Upper lobe of right lung (tissue), 1 donor: ENCODE measurements at regions not wholly inside any gene's neighbourhood (a gene's known extent, or its start where the extent isn't known, plus 50 kb on each side); places are given as distances from the start of the nearest gene placed in this dataset.

Experiments
- ATAC-seq: fragments of 200-7000 bp; cut with Tn5 transposase; one replicate; pipeline ENCODE4 v1.9.1; 2020; ENCODE audit warnings: mild to moderate bottlenecking, moderate library complexity
- DNase-seq: peaks from one replicate; pipeline ENCODE4 v3.0.0-alpha.2; 2020
- H3K27ac ChIP-seq: fragments of 200-600 bp; one replicate; pipeline ENCODE4 v1.8.0; 2022
- H3K27me3 ChIP-seq: fragments of 200-600 bp; one replicate; pipeline ENCODE4 v1.8.0; 2022; ENCODE audit warnings: mild to moderate bottlenecking
- H3K36me3 ChIP-seq: fragments of 200-600 bp; one replicate; pipeline ENCODE4 v1.8.0; 2022
- H3K4me1 ChIP-seq: fragments of 200-600 bp; one replicate; pipeline ENCODE4 v1.8.0; 2022
- H3K4me3 ChIP-seq: fragments of 200-600 bp; one replicate; pipeline ENCODE4 v1.8.0; 2022; ENCODE audit warnings: mild to moderate bottlenecking
- H3K9me3 ChIP-seq: fragments of 200-600 bp; one replicate; pipeline ENCODE4 v1.8.0; 2022
- intact Hi-C: fragments of 100-400 bp; cut with DNase I; formaldehyde crosslinking; loops from one replicate; pipeline ENCODE4 v1.11.0; 2022
- TF ChIP-seq, protein P1 (sequence below): fragments of 200-600 bp; IDR thresholded peaks from one replicate; pipeline ENCODE4 v1.8.0; 2022; ENCODE audit warnings: antibody characterized with exemption
- donor health status: DM: no; HTN: yes; CAD: no; lungs with severe emphysema.

DNA sequence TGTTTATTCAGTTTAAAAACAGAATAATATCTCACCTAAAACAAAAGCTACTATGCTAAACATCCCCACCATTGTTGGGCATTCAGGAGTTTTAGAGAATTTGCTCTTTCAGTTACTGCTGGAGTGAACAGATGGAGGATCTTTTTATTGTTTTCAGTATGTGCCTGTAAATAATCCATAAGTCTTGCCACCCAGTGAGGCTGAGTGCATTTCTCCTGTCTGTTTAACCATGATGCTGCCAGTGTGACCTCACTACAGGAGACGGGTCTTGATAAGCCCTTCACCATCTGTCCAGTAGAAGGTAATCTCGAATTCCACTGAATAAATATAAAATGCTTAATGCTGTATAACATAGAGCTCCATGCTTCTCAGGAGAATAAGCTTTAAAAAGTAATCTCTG lies 430.9 kb downstream of the POM121L12 start:
- DNase-seq (no peak), ATAC-seq (no peak)
- no peaks in the 10 kb centered on the region for H3K36me3 ChIP-seq
- TF ChIP-seq, protein P1, sequence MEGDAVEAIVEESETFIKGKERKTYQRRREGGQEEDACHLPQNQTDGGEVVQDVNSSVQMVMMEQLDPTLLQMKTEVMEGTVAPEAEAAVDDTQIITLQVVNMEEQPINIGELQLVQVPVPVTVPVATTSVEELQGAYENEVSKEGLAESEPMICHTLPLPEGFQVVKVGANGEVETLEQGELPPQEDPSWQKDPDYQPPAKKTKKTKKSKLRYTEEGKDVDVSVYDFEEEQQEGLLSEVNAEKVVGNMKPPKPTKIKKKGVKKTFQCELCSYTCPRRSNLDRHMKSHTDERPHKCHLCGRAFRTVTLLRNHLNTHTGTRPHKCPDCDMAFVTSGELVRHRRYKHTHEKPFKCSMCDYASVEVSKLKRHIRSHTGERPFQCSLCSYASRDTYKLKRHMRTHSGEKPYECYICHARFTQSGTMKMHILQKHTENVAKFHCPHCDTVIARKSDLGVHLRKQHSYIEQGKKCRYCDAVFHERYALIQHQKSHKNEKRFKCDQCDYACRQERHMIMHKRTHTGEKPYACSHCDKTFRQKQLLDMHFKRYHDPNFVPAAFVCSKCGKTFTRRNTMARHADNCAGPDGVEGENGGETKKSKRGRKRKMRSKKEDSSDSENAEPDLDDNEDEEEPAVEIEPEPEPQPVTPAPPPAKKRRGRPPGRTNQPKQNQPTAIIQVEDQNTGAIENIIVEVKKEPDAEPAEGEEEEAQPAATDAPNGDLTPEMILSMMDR, result no peak
- intact Hi-C loops, result no loop called here
- no peaks in the 10 kb centered on the region for H3K9me3 ChIP-seq
- H3K27ac ChIP-seq, result no peak overlapping the region
- no peaks in the 10 kb centered on the region for H3K27me3 ChIP-seq
- H3K4me3 ChIP-seq, result no peak overlapping the region
- H3K4me1 ChIP-seq, result no peaks in the 10 kb centered on the region

DNA sequence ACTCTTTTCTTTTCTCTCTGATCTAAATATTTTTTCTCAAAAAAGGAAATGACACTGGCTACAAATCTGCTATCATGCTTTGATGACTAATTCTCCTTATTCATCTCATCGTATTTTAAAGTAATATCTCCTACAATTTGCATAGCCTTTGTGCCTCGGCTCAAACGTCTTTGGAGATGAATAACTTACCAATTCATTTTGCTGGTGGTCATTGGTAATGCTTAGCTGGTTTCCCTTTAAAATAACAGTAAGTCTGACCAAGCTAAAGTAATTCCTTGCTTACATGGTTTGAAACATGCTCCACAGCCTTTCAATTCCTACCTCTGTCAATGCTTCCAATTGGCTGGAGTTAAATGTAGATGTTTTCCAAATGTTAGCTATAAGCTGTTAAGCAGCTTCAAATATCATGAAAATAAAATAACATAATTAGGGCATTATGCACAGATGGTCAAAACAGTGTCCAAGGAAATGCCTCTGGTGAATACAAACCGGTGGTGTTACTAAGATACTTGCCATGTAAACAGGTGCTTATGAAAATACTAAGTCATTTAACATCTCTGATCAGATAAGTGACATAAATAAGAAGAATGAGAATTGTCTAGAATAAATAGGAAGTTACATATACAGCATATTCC lies 435.0 kb downstream of the POM121L12 start:
- no peaks in the 10 kb centered on the region for H3K36me3 ChIP-seq
- DNase-seq (no peak), ATAC-seq (no peak)
- no peak overlapping the region for H3K4me3 ChIP-seq
- no peaks in the 10 kb centered on the region for H3K9me3 ChIP-seq
- intact Hi-C loops, result no loop called here
- no peaks in the 10 kb centered on the region for H3K27me3 ChIP-seq
- no peak overlapping the region for H3K27ac ChIP-seq
- TF ChIP-seq, protein P1, result no peak
- no peaks in the 10 kb centered on the region for H3K4me1 ChIP-seq

DNA sequence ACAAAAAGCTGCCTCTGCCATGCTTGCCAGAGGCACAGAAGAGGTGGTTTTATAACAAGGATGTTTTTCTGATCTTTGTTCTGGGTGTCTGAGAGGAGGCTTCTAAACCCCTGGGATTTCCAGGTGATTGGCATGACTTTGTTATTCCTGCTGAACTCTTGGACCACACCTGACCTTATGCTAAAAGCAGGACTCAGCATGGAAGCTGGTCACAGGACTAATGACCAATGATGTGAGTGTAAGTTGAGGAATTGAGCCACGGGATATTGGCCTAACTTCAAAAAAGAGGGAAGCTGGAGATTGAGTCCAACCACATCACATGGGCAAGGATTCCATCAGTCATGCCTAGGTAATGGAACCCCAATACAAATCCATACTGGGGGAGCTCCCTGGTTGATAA lies 437.9 kb downstream of the POM121L12 start:
- H3K4me3 ChIP-seq, result no peak overlapping the region
- H3K36me3 ChIP-seq, result no peaks in the 10 kb centered on the region
- no peaks in the 10 kb centered on the region for H3K9me3 ChIP-seq
- H3K4me1 ChIP-seq, result no peaks in the 10 kb centered on the region
- ATAC-seq, result no peak
- H3K27ac ChIP-seq, result no peak overlapping the region
- TF ChIP-seq, protein P1, result no peak
- intact Hi-C loops, result no loop called here
- no peak for DNase-seq
- H3K27me3 ChIP-seq, result no peaks in the 10 kb centered on the region

DNA sequence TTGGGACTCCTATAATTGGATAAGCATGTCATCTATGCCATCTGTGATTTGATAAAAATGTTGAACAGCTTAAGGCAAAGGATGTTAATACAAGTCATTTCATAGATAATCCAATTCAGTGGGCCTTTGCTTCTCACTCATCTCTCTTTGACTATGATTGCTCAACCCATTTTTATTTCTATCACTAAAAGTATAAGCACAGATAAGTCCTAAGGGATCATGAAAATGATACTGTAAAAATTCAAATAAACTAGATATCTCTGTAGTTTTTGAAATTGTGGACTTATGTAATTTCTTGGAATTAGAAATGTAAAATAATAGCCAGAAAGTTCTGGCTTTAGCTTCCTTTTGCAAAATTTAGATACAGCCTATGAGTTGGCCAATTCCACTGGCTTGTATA lies 440.3 kb downstream of the POM121L12 start:
- TF ChIP-seq, protein P1, result no peak
- Histone ChIP-seq H3K9me3 (no peaks in the 10 kb centered on the region), H3K4me3 (no peak overlapping the region), H3K36me3 (no peaks in the 10 kb centered on the region), H3K27me3 (no peaks in the 10 kb centered on the region), H3K27ac (no peak overlapping the region), H3K4me1 (no peaks in the 10 kb centered on the region)
- ATAC-seq (no peak), DNase-seq (no peak)
- intact Hi-C loops, result no loop called here

DNA sequence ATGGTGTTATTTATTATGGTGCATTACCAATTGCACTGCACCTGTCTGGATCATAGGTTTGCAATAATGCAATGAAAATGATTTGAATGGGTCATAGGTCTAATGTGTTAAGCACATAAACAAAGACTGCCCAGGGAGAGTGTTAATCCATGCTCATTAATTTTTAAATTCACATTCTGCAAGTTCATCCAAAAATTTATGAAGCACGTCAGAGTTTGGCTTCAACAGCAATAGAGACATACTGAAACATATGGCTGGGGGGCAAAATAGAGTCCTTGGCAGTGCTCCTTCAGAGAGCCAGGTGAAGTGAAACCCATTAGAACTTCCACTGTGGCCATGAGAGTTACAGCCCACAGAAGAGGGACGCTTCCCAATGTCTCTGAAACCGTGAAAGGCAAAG lies 441.1 kb downstream of the POM121L12 start:
- Histone ChIP-seq H3K27me3 (no peaks in the 10 kb centered on the region), H3K4me3 (no peak overlapping the region), H3K27ac (no peak overlapping the region), H3K9me3 (no peaks in the 10 kb centered on the region), H3K4me1 (no peaks in the 10 kb centered on the region), H3K36me3 (no peaks in the 10 kb centered on the region)
- TF ChIP-seq, protein P1, result no peak
- no peak for DNase-seq
- no peak for ATAC-seq
- intact Hi-C loops, result no loop called here

DNA sequence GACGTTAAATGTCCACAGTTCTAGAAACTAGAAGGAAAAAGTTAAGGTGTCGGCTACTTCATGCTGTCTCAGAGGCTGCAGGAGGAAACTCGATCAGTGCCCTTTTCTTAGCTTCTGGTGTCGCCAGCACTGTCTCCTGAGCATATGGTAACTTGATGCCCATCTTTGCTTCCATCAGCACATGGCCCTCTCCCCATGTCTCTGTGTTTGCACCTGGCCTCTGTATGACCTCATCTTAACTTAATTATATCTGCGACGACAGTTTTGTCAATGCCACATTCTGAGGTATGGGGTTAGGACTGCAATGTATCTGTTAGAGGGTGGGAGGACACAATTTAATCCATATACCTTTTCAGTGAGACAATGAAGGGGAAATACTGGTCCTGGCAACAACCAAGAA lies 449.9 kb downstream of the POM121L12 start:
- TF ChIP-seq, protein P1, result no peak
- Histone ChIP-seq H3K9me3 (no peaks in the 10 kb centered on the region), H3K4me3 (no peak overlapping the region), H3K4me1 (no peaks in the 10 kb centered on the region), H3K36me3 (no peaks in the 10 kb centered on the region), H3K27me3 (no peaks in the 10 kb centered on the region), H3K27ac (no peak overlapping the region)
- intact Hi-C loops, result no loop called here
- ATAC-seq, result no peak
- no peak for DNase-seq
